ENCODE measurements at regions not wholly inside any gene's neighbourhood (a gene's known extent, or its start where the extent isn't known, plus 50 kb on each side); places are given as distances from the start of the nearest gene placed in this dataset.

- H3K27me3 ChIP-seq (ENCODE audit: insufficient read depth, low read depth, low read length): no peaks in the 10 kb centered on the region
- H3K9me2 ChIP-seq (ENCODE audit: insufficient read depth, low read length): no peaks in the 10 kb centered on the region
- no peaks in the 10 kb centered on the region for H3F3A ChIP-seq (ENCODE audit: insufficient read depth, low read length, poor library complexity, severe bottlenecking)
- H3K79me2 ChIP-seq (replicated peaks; ENCODE audit: insufficient read depth, low read length): no peaks in the 10 kb centered on the region
- H3K4me3 ChIP-seq (ENCODE audit: low read length): no peak overlapping the region
- no peaks in the 10 kb centered on the region for H3K36me3 ChIP-seq (ENCODE audit: insufficient read depth, low read length)
- TF ChIP-seq REST (IDR thresholded peaks at IDR 0.05; ENCODE audit: borderline replicate concordance): no peak
- no peak for TF ChIP-seq EZH2 (IDR thresholded peaks at IDR 0.05; ENCODE audit: borderline replicate concordance, insufficient read depth, low read length, poor library complexity, severe bottlenecking)
- no peak for TF ChIP-seq MXI1 (conservative IDR thresholded peaks at IDR 0.05; ENCODE audit: poor library complexity, severe bottlenecking)
- TF ChIP-seq TAF1 (IDR thresholded peaks at IDR 0.05; ENCODE audit: low read depth): no peak
- TF ChIP-seq EP300 (conservative IDR thresholded peaks at IDR 0.05; ENCODE audit: poor library complexity, severe bottlenecking): no peak
- TF ChIP-seq POLR2AphosphoS5 (IDR thresholded peaks at IDR 0.05): no peak
- TF ChIP-seq RAD21 (conservative IDR thresholded peaks at IDR 0.05): no peak
- TF ChIP-seq SMC3 (conservative IDR thresholded peaks at IDR 0.05; ENCODE audit: poor library complexity): no peak
- no peak for TF ChIP-seq CTCF (IDR thresholded peaks at IDR 0.05; ENCODE audit: poor library complexity, severe bottlenecking)
- no peak overlapping the region for H2AFZ ChIP-seq (ENCODE audit: low read depth, low read length)
- no peak overlapping the region for H3K4me2 ChIP-seq (ENCODE audit: low read length)
- H3K9ac ChIP-seq (ENCODE audit: low read length): no peak overlapping the region
- H4K20me1 ChIP-seq (ENCODE audit: insufficient read depth): no peaks in the 10 kb centered on the region
- H3K27ac ChIP-seq (ENCODE audit: low read length): no peak overlapping the region
- H3K9me3 ChIP-seq (ENCODE audit: low read length): no peaks in the 10 kb centered on the region
These were observed 62.9 kb downstream of the IRX2 start for GRCh38 chr5:2688586-2688985.

GRCh38 chr5:2687746-2688145, 63.7 kb downstream of the IRX2 start:
- no peaks in the 10 kb centered on the region for H3F3A ChIP-seq (ENCODE audit: insufficient read depth, low read length, poor library complexity, severe bottlenecking)
- H3K4me2 ChIP-seq (ENCODE audit: low read length): no peak overlapping the region
- H3K36me3 ChIP-seq (ENCODE audit: insufficient read depth, low read length): no peaks in the 10 kb centered on the region
- H3K79me2 ChIP-seq (replicated peaks; ENCODE audit: insufficient read depth, low read length): no peaks in the 10 kb centered on the region
- no peak overlapping the region for H3K9ac ChIP-seq (ENCODE audit: low read length)
- H3K4me3 ChIP-seq (ENCODE audit: low read length): no peak overlapping the region
- H3K9me3 ChIP-seq (ENCODE audit: low read length): no peaks in the 10 kb centered on the region
- no peaks in the 10 kb centered on the region for H4K20me1 ChIP-seq (ENCODE audit: insufficient read depth)
- TF ChIP-seq MXI1 (conservative IDR thresholded peaks at IDR 0.05; ENCODE audit: poor library complexity, severe bottlenecking) (no peak), SMC3 (conservative IDR thresholded peaks at IDR 0.05; ENCODE audit: poor library complexity) (no peak), POLR2AphosphoS5 (IDR thresholded peaks at IDR 0.05) (no peak), EZH2 (IDR thresholded peaks at IDR 0.05; ENCODE audit: borderline replicate concordance, insufficient read depth, low read length, poor library complexity, severe bottlenecking) (no peak), RAD21 (conservative IDR thresholded peaks at IDR 0.05) (no peak), REST (IDR thresholded peaks at IDR 0.05; ENCODE audit: borderline replicate concordance) (no peak), CTCF (IDR thresholded peaks at IDR 0.05; ENCODE audit: poor library complexity, severe bottlenecking) (no peak), TAF1 (IDR thresholded peaks at IDR 0.05; ENCODE audit: low read depth) (no peak), EP300 (conservative IDR thresholded peaks at IDR 0.05; ENCODE audit: poor library complexity, severe bottlenecking) (no peak)
- H2AFZ ChIP-seq (ENCODE audit: low read depth, low read length): no peak overlapping the region
- H3K27me3 ChIP-seq (ENCODE audit: insufficient read depth, low read depth, low read length): no peaks in the 10 kb centered on the region
- no peaks in the 10 kb centered on the region for H3K9me2 ChIP-seq (ENCODE audit: insufficient read depth, low read length)
- H3K27ac ChIP-seq (ENCODE audit: low read length): no peak overlapping the region

Data from neural cell (in vitro differentiated cells).